ENCODE measurements at regions not wholly inside any gene's neighbourhood (a gene's known extent, or its start where the extent isn't known, plus 50 kb on each side); places are given as distances from the start of the nearest gene placed in this dataset.

DNA sequence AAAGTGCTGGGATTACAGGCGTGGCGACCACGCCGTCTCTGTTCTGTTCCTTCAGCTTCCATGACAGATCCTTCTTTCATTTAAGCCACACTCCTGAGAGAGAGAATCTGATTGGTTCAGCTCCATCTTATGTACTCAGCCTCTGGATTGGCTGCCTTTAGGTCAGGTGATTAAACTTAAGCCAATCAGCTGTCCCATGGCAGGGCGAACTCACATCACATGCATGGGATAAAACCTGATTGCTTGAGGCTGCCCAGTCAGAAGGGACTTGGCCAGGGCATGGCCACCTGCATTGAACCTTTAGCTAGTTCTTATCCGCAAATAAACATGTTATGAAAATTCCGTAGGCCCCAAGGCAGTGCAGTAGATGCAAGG, 274.2 kb downstream of the SUDS3 start:
- DNase-seq (ENCODE audit: low spot score): no peak
- in situ Hi-C loops (cut with MboI; ENCODE audit: low pct_unique_long_range_greater_than_20kb, low sequenced_read_pairs, unreplicated experiment): no loop called here
- TF ChIP-seq, protein P1, sequence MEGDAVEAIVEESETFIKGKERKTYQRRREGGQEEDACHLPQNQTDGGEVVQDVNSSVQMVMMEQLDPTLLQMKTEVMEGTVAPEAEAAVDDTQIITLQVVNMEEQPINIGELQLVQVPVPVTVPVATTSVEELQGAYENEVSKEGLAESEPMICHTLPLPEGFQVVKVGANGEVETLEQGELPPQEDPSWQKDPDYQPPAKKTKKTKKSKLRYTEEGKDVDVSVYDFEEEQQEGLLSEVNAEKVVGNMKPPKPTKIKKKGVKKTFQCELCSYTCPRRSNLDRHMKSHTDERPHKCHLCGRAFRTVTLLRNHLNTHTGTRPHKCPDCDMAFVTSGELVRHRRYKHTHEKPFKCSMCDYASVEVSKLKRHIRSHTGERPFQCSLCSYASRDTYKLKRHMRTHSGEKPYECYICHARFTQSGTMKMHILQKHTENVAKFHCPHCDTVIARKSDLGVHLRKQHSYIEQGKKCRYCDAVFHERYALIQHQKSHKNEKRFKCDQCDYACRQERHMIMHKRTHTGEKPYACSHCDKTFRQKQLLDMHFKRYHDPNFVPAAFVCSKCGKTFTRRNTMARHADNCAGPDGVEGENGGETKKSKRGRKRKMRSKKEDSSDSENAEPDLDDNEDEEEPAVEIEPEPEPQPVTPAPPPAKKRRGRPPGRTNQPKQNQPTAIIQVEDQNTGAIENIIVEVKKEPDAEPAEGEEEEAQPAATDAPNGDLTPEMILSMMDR (IDR thresholded peaks at IDR 0.05; ENCODE audit: extremely low read depth, insufficient read depth, missing control alignments): no peak

DNA sequence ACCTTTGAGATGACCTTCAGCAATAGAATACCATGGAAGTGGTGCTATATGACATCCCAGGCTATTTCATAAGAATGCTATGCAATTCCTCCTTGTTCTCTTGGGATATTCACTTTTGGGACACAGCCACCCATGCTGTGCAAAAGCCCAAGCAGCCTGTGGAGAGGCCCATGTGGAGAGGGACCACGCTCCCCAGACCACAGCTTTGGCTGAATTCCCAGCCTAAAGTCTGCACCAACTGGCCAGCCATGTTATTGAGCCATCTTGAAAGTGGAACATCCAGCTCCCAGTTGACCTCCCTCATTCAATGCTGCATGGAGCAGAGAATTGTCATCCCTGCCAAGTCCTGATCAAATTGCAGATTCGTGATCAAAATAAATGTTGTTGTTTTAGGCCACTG, 275.1 kb downstream of the SUDS3 start:
- in situ Hi-C loops (cut with MboI; ENCODE audit: low pct_unique_long_range_greater_than_20kb, low sequenced_read_pairs, unreplicated experiment): no loop called here
- TF ChIP-seq, protein P1 (IDR thresholded peaks at IDR 0.05; ENCODE audit: extremely low read depth, insufficient read depth, missing control alignments): no peak
- DNase-seq (ENCODE audit: low spot score): no peak

DNA sequence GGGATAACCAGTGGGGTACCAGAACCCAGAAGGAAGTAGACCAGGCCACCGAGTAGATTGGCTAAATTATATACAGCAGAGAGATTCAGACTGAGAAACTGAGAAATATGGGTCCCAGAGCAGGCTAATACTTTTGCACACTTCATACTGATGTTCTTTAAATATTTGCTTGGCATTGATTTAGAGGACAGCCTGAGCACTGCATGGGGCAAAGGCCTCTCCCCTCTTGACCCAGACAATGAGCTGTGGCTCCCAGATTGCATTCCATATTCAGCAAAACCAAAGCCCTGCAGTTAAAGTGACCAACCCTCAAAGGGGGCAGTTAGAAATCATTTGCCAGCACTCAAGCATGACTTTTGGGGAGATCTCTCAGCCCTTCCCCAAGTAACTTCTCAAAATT, 279.2 kb downstream of the SUDS3 start:
- in situ Hi-C loops (cut with MboI; ENCODE audit: low pct_unique_long_range_greater_than_20kb, low sequenced_read_pairs, unreplicated experiment): no loop called here
- DNase-seq (ENCODE audit: low spot score): no peak
- TF ChIP-seq, protein P1 (IDR thresholded peaks at IDR 0.05; ENCODE audit: extremely low read depth, insufficient read depth, missing control alignments): no peak

DNA sequence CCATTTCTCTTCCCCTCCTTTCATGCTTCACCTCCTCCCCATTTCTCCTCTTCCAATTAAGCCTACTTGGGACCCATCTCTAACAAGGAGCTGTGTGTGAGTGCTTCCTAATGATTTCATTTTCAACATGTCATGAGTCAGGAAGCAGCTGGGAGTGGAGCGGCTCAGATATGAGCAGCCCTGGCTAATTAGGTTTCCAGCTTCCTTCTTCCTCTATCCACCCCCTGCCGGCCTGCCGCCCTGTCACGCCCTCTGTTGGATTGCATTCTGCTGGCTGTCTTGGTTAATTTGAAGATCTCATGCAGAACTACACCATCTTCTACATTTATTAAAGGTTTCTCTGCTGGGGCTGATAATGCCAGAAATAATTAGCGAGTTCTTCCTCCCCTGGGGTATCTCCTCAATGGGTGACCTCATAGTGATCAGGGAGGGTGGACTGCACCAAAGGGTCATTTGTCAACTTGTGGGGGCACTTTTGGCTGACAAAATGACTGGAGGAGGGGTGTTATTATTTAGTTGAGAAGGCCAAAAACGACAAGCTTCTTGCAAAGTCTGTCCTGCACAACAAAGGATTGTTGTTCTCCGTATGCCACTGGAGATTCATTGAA, 300.9 kb upstream of the SRRM4 start:
- in situ Hi-C loops (cut with MboI; ENCODE audit: low pct_unique_long_range_greater_than_20kb, low sequenced_read_pairs, unreplicated experiment): no loop called here
- TF ChIP-seq, protein P1 (IDR thresholded peaks at IDR 0.05; ENCODE audit: extremely low read depth, insufficient read depth, missing control alignments): no peak
- DNase-seq (ENCODE audit: low spot score): no peak

DNA sequence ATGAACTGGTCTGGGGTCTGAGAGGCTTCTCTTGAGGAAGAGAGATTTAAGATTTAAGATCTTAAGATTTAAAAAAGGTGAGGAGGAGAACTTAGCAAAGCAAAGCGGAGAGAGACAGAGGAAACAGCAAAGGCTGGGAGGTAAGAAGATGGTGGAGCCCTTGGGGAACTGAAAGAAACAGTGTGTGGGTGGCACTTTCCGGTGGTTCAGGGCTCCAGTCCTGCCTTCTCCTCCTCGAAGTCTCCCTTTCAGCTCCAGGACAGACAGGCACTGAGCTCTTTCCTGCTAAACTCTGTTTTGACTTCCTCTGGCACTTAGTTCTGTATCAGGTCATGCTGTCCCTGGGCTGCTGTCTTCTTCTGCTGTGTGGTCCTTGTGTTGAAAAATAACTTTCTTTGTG, 298.7 kb upstream of the SRRM4 start:
- in situ Hi-C loops (cut with MboI; ENCODE audit: low pct_unique_long_range_greater_than_20kb, low sequenced_read_pairs, unreplicated experiment): no loop called here
- DNase-seq (ENCODE audit: low spot score): peak; percentile 26
- TF ChIP-seq, protein P1 (IDR thresholded peaks at IDR 0.05; ENCODE audit: extremely low read depth, insufficient read depth, missing control alignments): no peak

DNA sequence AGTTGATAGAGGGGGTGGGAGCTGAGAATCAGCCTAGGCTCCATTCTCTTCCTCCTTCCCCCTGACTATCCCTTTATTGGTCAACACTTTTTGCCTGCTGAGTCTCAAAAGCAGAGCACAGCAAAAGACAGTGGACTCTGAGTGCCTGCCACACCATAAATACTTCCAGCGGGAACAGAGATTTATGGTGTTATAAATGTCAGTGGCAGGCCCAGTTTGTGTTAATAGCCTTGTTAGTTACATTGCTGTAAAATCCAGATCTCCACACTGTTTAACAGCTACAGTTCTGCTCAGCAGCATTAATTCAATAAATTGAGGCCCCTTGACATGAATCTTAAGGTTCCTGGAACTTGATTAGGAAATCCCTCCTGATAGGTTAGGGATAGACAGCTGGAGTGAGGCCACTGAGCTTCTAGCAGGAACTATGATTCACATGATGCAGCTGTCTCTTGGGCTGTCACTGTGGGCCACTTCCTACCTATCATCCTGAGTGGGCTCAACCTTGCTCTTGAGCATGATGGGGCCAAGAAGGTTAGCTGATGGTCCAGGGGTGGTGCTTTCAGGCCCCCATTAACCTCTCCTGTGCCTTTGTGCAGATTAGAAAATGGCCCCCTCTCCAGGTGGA, 295.2 kb upstream of the SRRM4 start:
- no peak for DNase-seq (ENCODE audit: low spot score)
- TF ChIP-seq, protein P1 (IDR thresholded peaks at IDR 0.05; ENCODE audit: extremely low read depth, insufficient read depth, missing control alignments): no peak
- in situ Hi-C loops (cut with MboI; ENCODE audit: low pct_unique_long_range_greater_than_20kb, low sequenced_read_pairs, unreplicated experiment): no loop called here

Data from GM13977 (cell line).